Panc1 (cell line): ENCODE measurements at regions not wholly inside any gene's neighbourhood (a gene's known extent, or its start where the extent isn't known, plus 50 kb on each side); places are given as distances from the start of the nearest gene placed in this dataset.

Experiments used
- ATAC-seq: fragments of 200-7000 bp; cut with Tn5 transposase; 2 replicates; pipeline ENCODE4 v1.9.1; 2020; ENCODE audit warnings: mild to moderate bottlenecking, moderate library complexity
- BruUV-seq: library from RNA; stranded (reverse); fragments of 400-500 nt; replicated peaks from 2 replicates; lab custom pipeline; 2021; lab: Mats Ljungman, UMichigan
- CTCF ChIA-PET: fragments of 300-600 bp; sonication (Branson Sonifier 250); formaldehyde crosslinking; loops from one replicate; lab custom pipeline; 2022; ENCODE audit warnings: antibody characterized with exemption; lab: Charles Lee
- POLR2A ChIA-PET: fragments of 300-600 bp; sonication (Branson Sonifier 250); formaldehyde crosslinking; loops from one replicate; lab custom pipeline; 2022; ENCODE audit warnings: antibody characterized with exemption; lab: Charles Lee
- DNase-seq: peaks from one replicate; pipeline ENCODE4 v3.0.0-alpha.2; 2010; ENCODE audit warnings: low read depth, low spot score
- H3K27ac ChIP-seq: 2 replicates; pipeline ENCODE4 v1.5.1; 2011; ENCODE audit warnings: mild to moderate bottlenecking, low read length, inconsistent platforms
- H3K27me3 ChIP-seq: fragments of 200-500 bp; sonication (Bioruptor generic); 2 replicates; pipeline ENCODE4 v1.6.0; 2014; ENCODE audit warnings: low read length, inconsistent platforms; ENCODE audit not compliant: control insufficient read depth, insufficient read depth
- H3K36me3 ChIP-seq: fragments of 200-500 bp; sonication (Bioruptor generic); 2 replicates; pipeline ENCODE4 v1.5.1; 2014; ENCODE audit warnings: inconsistent platforms, mild to moderate bottlenecking, low read length, moderate library complexity; ENCODE audit not compliant: control insufficient read depth, insufficient read depth
- H3K4me1 ChIP-seq: 2 replicates; pipeline ENCODE4 v1.5.1; 2011; ENCODE audit warnings: inconsistent platforms, mild to moderate bottlenecking, low read length, moderate library complexity; ENCODE audit not compliant: control insufficient read depth, insufficient read depth
- H3K4me3 ChIP-seq, 2 experiments: 2 replicates each; pipeline ENCODE4 v1.5.1; 2011 to 2012; ENCODE audit warnings: low read depth in 2 of 2, low read length in 2 of 2, mild to moderate bottlenecking in 2 of 2, inconsistent platforms in 1 of 2, moderate library complexity in 1 of 2
- H3K9me3 ChIP-seq: fragments of 200-500 bp; sonication (Bioruptor generic); 2 replicates; pipeline ENCODE4 v1.5.1; 2014; ENCODE audit warnings: low read depth, mild to moderate bottlenecking, inconsistent platforms, low read length, moderate library complexity; ENCODE audit not compliant: control insufficient read depth, insufficient read depth
- CTCF ChIP-seq: fragments of 450-650 bp; IDR thresholded peaks from 2 replicates; pipeline ENCODE4 v1.5.1; 2017; ENCODE audit warnings: mild to moderate bottlenecking
- POLR2AphosphoS5 ChIP-seq: IDR thresholded peaks from 2 replicates; pipeline ENCODE4 v1.6.1; 2012; ENCODE audit warnings: mild to moderate bottlenecking, low read depth, low read length, moderate library complexity
- SIN3A ChIP-seq: IDR thresholded peaks from 2 replicates; pipeline ENCODE4 v1.6.1; 2012; ENCODE audit warnings: low read depth, mild to moderate bottlenecking, low read length, moderate library complexity, borderline replicate concordance; ENCODE audit not compliant: insufficient read depth
- TCF7L2 ChIP-seq: IDR thresholded peaks from 2 replicates; pipeline ENCODE4 v1.6.1; 2011; ENCODE audit warnings: mild to moderate bottlenecking, low read depth, low read length, inconsistent platforms
- in situ Hi-C: cut with HindIII; loops from 2 replicates; pipeline ENCODE4 v1.10.0; 2016; ENCODE audit warnings: low sequenced_read_pairs, low pct_unique_long_range_greater_than_20kb
- intact Hi-C: fragments of 100-400 bp; cut with micrococcal nuclease; formaldehyde crosslinking; loops from one replicate; pipeline ENCODE4 v1.10.0; 2022; ENCODE audit not compliant: unreplicated experiment
- TF ChIP-seq, protein P1 (sequence below), 2 experiments: IDR thresholded peaks; 2 replicates each; pipeline ENCODE4 v1.6.1; 2011 to 2012; ENCODE audit warnings: low read depth in 2 of 2, control low read depth in 1 of 2, low read length in 1 of 2, mild to moderate bottlenecking in 1 of 2, moderate library complexity in 1 of 2; ENCODE audit not compliant: insufficient read depth in 1 of 2

GRCh38 chr16:13864689-13865088 is 55.3 kb upstream of the ERCC4 start:
- ATAC-seq (no peak), DNase-seq (no peak)
- Histone ChIP-seq H3K4me3 (no peak overlapping the region), H3K36me3 (no peaks in the 10 kb centered on the region), H3K9me3 (no peaks in the 10 kb centered on the region), H3K4me1 (no peaks in the 10 kb centered on the region), H3K27ac (no peak overlapping the region), H3K27me3 (peaks cover 12% of the 10 kb centered on the region)
- ChIA-PET POLR2A (interaction anchor here (0.6 kb wide), 1 partner anchor 189 kb away, joined by 4 read pairs; no protein-coding TSS in a partner anchor), CTCF (no interaction called here)
- no peak for TF ChIP-seq TCF7L2
- TF ChIP-seq, protein P1, sequence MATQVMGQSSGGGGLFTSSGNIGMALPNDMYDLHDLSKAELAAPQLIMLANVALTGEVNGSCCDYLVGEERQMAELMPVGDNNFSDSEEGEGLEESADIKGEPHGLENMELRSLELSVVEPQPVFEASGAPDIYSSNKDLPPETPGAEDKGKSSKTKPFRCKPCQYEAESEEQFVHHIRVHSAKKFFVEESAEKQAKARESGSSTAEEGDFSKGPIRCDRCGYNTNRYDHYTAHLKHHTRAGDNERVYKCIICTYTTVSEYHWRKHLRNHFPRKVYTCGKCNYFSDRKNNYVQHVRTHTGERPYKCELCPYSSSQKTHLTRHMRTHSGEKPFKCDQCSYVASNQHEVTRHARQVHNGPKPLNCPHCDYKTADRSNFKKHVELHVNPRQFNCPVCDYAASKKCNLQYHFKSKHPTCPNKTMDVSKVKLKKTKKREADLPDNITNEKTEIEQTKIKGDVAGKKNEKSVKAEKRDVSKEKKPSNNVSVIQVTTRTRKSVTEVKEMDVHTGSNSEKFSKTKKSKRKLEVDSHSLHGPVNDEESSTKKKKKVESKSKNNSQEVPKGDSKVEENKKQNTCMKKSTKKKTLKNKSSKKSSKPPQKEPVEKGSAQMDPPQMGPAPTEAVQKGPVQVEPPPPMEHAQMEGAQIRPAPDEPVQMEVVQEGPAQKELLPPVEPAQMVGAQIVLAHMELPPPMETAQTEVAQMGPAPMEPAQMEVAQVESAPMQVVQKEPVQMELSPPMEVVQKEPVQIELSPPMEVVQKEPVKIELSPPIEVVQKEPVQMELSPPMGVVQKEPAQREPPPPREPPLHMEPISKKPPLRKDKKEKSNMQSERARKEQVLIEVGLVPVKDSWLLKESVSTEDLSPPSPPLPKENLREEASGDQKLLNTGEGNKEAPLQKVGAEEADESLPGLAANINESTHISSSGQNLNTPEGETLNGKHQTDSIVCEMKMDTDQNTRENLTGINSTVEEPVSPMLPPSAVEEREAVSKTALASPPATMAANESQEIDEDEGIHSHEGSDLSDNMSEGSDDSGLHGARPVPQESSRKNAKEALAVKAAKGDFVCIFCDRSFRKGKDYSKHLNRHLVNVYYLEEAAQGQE (IDR thresholded peaks at IDR 0.05; ENCODE audit: insufficient read depth in 1 of 2, low read depth in 2 of 2, low read length in 1 of 2) = no peak
- TF ChIP-seq POLR2AphosphoS5 = no peak
- no peak for TF ChIP-seq SIN3A
- TF ChIP-seq CTCF = no peak
- intact Hi-C loops (no loop called here), in situ Hi-C loops (no loop called here)
- BruUV-seq = no TSS peak

- intact Hi-C loops = no loop called here
- Histone ChIP-seq H3K4me1 (no peaks in the 10 kb centered on the region), H3K36me3 (no peaks in the 10 kb centered on the region), H3K9me3 (no peaks in the 10 kb centered on the region), H3K4me3 (no peak overlapping the region), H3K27ac (no peak overlapping the region), H3K27me3 (peaks cover 16% of the 10 kb centered on the region)
- ATAC-seq (peak; percentile 92), DNase-seq (peak; percentile 36)
- TF ChIP-seq TCF7L2 (no peak), CTCF (peak; percentile 80), SIN3A (no peak), POLR2AphosphoS5 (no peak)
- TF ChIP-seq, protein P1 (IDR thresholded peaks at IDR 0.05; ENCODE audit: insufficient read depth in 1 of 2, low read depth in 2 of 2, low read length in 1 of 2) = no peak
- BruUV-seq = no TSS peak
- ChIA-PET POLR2A (no interaction called here), CTCF (no interaction called here)
- in situ Hi-C loops = no loop called here
Measured at GRCh38 chr16:13866073-13866472, 53.9 kb upstream of the ERCC4 start.
